Thyroid gland (tissue), 4 donors: ENCODE measurements at regions not wholly inside any gene's neighbourhood (a gene's known extent, or its start where the extent isn't known, plus 50 kb on each side); places are given as distances from the start of the nearest gene placed in this dataset.
"Not testable (repeated sequence)": the region's sequence is repeated elsewhere in the genome, so short reads cannot be mapped to it uniquely, and the experiment has no call there.

Source experiments
- DNase-seq, 2 donors: peaks; one replicate each; pipeline ENCODE4 v3.0.0-alpha.2; 2019
- H3K27ac ChIP-seq, 3 donors: fragments of 200-600 bp; sonication (generic); 1 replicate in 2 of 3; 2 replicates in 1 of 3; pipeline ENCODE4 v1.5.1; 2016 to 2019; ENCODE audit warnings: mild to moderate bottlenecking in 1 of 3, moderate library complexity in 1 of 3
- H3K27me3 ChIP-seq: fragments of 200-600 bp; sonication (generic); one replicate; pipeline ENCODE4 v1.5.1; 2019
- H3K36me3 ChIP-seq, 2 donors: fragments of 200-600 bp; sonication (generic); one replicate each; pipeline ENCODE4 v1.5.1; 2016 to 2019
- H3K4me1 ChIP-seq, 2 donors: fragments of 200-600 bp; sonication (generic); one replicate each; pipeline ENCODE4 v1.5.1; 2017 to 2019
- H3K4me3 ChIP-seq, 3 donors: fragments of 200-600 bp; sonication (generic); replicated peaks in 1 of 3; 1 replicate in 2 of 3; 2 replicates in 1 of 3; pipeline ENCODE4 v1.5.1; 2016; ENCODE audit warnings: mild to moderate bottlenecking in 1 of 3
- H3K9me3 ChIP-seq: fragments of 200-600 bp; sonication (generic); one replicate; pipeline ENCODE4 v1.5.1; 2017
- POLR2A ChIP-seq, 2 donors: fragments of 450-650 bp; IDR thresholded peaks; one replicate each; pipeline ENCODE4 v1.6.1; 2017; ENCODE audit warnings: antibody characterized with exemption in 2 of 2, mild to moderate bottlenecking in 2 of 2, moderate library complexity in 1 of 2
- WGBS, 2 donors: methylation state at CpG; one replicate each; pipeline ENCODE4 v1.1.5; 2017; 5-methylcytosine and 5-hydroxymethylcytosine counted together
- intact Hi-C: fragments of 100-400 bp; cut with DNase I; formaldehyde crosslinking; loops from one replicate; pipeline ENCODE4 v1.15.1; 2023
- TF ChIP-seq, protein P1 (sequence below), 6 experiments: fragments of 200-600 bp in 3 of 6; fragments of 450-650 bp in 3 of 6; sonication (generic) in 3 of 6; IDR thresholded peaks; one replicate each; pipeline ENCODE4 v1.5.1; 2016 to 2019; ENCODE audit warnings: antibody characterized with exemption in 6 of 6, mild to moderate bottlenecking in 2 of 6, inconsistent platforms in 1 of 6, moderate library complexity in 1 of 6

DNA sequence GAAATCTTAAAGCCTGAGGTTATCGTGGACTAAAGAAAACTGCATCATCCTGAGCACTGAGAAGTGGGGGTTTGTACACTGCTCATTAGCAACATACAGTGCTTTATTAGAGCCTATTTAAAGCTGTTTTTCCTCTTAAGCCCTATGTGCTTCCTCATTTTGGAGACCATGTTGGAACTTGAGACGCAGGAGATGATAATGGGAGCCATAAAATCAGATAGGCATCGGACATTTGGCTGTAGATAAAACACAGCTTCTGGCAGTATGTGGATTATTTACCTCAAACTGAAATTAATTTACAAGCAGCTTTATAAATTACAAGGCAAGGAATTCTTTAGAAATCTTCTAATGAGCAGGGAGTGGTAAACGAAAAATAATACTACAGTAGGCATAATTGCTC is 147.7 kb upstream of the IVNS1ABP start:
- Histone ChIP-seq H3K4me3 (no peak overlapping the region), H3K27ac (no peak overlapping the region), H3K9me3 (no peaks in the 10 kb centered on the region), H3K27me3 (no peaks in the 10 kb centered on the region), H3K36me3 (no peaks in the 10 kb centered on the region), H3K4me1 (no peaks in the 10 kb centered on the region)
- WGBS, 2 donors = 84 to 87% methylated on average over 4 of the region's 4 CpGs
- DNase-seq = no peak
- no peak for TF ChIP-seq POLR2A (IDR thresholded peaks at IDR 0.05)
- TF ChIP-seq, protein P1, sequence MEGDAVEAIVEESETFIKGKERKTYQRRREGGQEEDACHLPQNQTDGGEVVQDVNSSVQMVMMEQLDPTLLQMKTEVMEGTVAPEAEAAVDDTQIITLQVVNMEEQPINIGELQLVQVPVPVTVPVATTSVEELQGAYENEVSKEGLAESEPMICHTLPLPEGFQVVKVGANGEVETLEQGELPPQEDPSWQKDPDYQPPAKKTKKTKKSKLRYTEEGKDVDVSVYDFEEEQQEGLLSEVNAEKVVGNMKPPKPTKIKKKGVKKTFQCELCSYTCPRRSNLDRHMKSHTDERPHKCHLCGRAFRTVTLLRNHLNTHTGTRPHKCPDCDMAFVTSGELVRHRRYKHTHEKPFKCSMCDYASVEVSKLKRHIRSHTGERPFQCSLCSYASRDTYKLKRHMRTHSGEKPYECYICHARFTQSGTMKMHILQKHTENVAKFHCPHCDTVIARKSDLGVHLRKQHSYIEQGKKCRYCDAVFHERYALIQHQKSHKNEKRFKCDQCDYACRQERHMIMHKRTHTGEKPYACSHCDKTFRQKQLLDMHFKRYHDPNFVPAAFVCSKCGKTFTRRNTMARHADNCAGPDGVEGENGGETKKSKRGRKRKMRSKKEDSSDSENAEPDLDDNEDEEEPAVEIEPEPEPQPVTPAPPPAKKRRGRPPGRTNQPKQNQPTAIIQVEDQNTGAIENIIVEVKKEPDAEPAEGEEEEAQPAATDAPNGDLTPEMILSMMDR (IDR thresholded peaks at IDR 0.05) = no peak
- intact Hi-C loops = no loop called here

DNA sequence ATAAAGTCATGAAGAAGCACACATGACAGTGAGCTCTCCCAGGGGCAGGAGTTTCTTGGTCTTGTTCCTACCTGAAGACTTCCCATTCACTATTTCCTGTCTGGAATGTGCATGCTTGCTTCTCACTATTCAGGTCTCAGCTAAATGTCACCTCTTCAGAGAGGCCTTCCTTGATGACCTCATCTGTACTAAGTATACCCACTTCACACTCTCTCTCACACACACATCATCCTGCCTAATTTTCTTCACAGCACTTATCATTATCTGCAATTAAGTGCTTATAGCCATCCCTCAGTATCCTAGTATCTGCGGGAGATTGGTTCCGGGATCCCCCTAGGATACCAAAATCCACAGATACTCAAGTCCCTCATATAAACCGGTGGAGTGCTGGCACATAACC is 146.4 kb upstream of the IVNS1ABP start:
- no peak overlapping the region for H3K27ac ChIP-seq
- H3K36me3 ChIP-seq = no peaks in the 10 kb centered on the region
- no peaks in the 10 kb centered on the region for H3K4me1 ChIP-seq
- TF ChIP-seq, protein P1 (IDR thresholded peaks at IDR 0.05) = no peak
- no peak for TF ChIP-seq POLR2A (IDR thresholded peaks at IDR 0.05)
- intact Hi-C loops = no loop called here
- WGBS, 2 donors = 80 to 93% methylated on average over 3 of the region's 3 CpGs
- no peaks in the 10 kb centered on the region for H3K27me3 ChIP-seq
- DNase-seq = no peak
- H3K4me3 ChIP-seq = no peak overlapping the region
- H3K9me3 ChIP-seq = no peaks in the 10 kb centered on the region

DNA sequence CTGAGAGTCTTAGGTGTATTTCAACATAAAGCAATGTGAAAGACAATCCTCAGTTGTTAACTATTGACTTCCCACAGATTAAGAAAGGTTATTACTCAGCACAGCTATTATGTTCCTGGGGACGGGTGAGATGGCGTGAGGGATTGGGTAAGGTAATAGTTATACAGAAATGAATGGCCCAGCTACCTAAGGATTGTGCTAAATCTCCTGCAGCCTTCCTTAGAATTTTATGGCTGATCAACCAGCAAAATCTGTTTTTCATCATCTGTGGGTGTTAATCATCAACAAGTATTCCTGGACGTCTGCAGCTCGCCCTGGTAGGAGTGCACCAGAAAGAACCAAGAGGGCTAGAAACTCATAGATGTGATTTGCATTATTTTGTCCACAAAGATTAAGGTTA is 146.0 kb upstream of the IVNS1ABP start:
- intact Hi-C loops = no loop called here
- Histone ChIP-seq H3K36me3 (no peaks in the 10 kb centered on the region), H3K27ac (no peak overlapping the region), H3K4me3 (no peak overlapping the region), H3K9me3 (no peaks in the 10 kb centered on the region), H3K4me1 (no peaks in the 10 kb centered on the region), H3K27me3 (no peaks in the 10 kb centered on the region)
- TF ChIP-seq, protein P1 (IDR thresholded peaks at IDR 0.05) = no peak
- TF ChIP-seq POLR2A (IDR thresholded peaks at IDR 0.05) = no peak
- WGBS, 2 donors = 89 to 97% methylated on average over 4 of the region's 4 CpGs
- no peak for DNase-seq

DNA sequence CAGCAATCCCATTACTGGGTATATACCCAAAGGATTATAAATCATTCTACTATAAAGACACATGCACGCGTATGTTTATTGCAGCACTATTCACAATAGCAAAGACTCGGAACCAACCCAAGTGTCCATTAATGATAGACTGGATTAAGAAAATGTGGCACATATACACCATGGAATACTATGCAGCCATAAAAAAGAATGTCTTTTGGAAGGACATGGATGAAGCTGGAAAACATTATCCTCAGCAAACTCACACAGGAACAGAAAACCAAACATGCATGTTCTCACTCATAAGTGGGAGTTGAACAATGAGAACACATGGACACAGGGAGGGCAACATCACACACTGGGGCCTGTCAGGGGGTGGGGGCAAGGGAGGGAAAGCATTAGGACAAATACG is 143.7 kb upstream of the IVNS1ABP start:
- WGBS, 2 donors = 93 to 95% methylated on average over 4 of the region's 4 CpGs
- DNase-seq, H3K36me3 ChIP-seq, H3K4me1 ChIP-seq, H3K4me3 ChIP-seq, H3K9me3 ChIP-seq, H3K27ac ChIP-seq, intact Hi-C loops, H3K27me3 ChIP-seq: not testable (repeated sequence)

DNA sequence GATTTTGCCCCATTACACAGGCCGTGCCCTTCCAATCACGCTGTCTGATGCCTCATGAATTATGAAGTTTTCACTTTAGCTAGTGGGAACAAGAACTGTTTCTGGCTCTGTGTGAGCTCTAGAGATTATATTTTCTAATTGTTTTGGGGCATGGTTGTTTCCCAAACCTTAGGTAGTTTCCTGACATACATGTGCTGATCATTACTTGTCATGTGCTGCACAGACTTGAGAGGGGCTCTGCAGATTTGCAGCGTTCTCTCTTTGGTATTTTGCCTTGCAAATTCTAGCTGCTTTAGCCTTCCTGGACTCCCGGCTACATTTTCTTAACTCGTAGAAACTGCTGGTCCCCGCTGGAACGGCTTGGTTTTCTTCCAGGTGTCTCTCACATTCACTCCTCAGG is 142.1 kb upstream of the IVNS1ABP start:
- Histone ChIP-seq H3K9me3 (no peaks in the 10 kb centered on the region), H3K27me3 (no peaks in the 10 kb centered on the region), H3K4me1 (no peaks in the 10 kb centered on the region), H3K4me3 (no peak overlapping the region), H3K27ac (no peak overlapping the region), H3K36me3 (no peaks in the 10 kb centered on the region)
- TF ChIP-seq, protein P1 (IDR thresholded peaks at IDR 0.05) = no peak
- no peak for TF ChIP-seq POLR2A (IDR thresholded peaks at IDR 0.05)
- no peak for DNase-seq
- intact Hi-C loops = no loop called here
- 94% methylated on average over 7 of the region's 7 CpGs for WGBS, 2 donors

DNA sequence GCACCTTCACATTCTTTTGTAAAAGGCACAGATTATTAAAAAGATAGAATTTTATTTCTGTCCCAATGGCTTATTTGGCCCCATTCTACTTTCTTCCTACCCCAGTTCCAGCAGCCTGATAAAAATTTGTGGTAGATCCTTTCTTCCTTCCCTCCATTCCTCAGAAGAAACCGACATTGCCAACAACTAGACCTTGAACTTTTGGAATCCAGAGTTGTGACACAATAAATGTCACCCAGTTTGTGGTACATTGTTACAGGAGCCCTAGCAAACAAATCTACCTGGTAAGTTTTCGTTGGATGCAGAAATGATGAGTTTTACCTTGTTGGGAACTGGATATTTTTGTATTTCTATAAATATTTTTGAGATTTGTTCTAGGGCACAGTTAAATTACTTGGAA is 141.6 kb upstream of the IVNS1ABP start:
- DNase-seq = no peak

More for the DNA sequence above, 141.6 kb upstream of the IVNS1ABP start:
- TF ChIP-seq, protein P1 (IDR thresholded peaks at IDR 0.05) = no peak
- TF ChIP-seq POLR2A (IDR thresholded peaks at IDR 0.05) = no peak
- intact Hi-C loops = no loop called here
- H3K27me3 ChIP-seq = no peaks in the 10 kb centered on the region
- no peaks in the 10 kb centered on the region for H3K9me3 ChIP-seq
- WGBS, 2 donors = 66 to 76% methylated on average over 2 of the region's 2 CpGs
- no peak overlapping the region for H3K4me3 ChIP-seq
- no peaks in the 10 kb centered on the region for H3K4me1 ChIP-seq
- H3K27ac ChIP-seq = no peak overlapping the region
- no peaks in the 10 kb centered on the region for H3K36me3 ChIP-seq
